Coronary artery (tissue), 2 donors: ENCODE measurements at regions not wholly inside any gene's neighbourhood (a gene's known extent, or its start where the extent isn't known, plus 50 kb on each side); places are given as distances from the start of the nearest gene placed in this dataset.

Experiments
- DNase-seq: peaks from one replicate; pipeline ENCODE4 v3.0.0-alpha.2; 2017; ENCODE audit warnings: low spot score
- H3K27ac ChIP-seq, 2 donors: fragments of 200-600 bp; sonication (generic); one replicate each; pipeline ENCODE4 v1.5.1; 2016 to 2019
- H3K4me3 ChIP-seq: fragments of 200-600 bp; sonication (generic); 2 replicates; pipeline ENCODE4 v1.5.1; 2016; ENCODE audit warnings: mild to moderate bottlenecking, moderate library complexity
- TF ChIP-seq, protein P1 (sequence below): fragments of 200-600 bp; sonication (generic); IDR thresholded peaks from one replicate; pipeline ENCODE4 v1.5.1; 2019; ENCODE audit warnings: antibody characterized with exemption

DNA sequence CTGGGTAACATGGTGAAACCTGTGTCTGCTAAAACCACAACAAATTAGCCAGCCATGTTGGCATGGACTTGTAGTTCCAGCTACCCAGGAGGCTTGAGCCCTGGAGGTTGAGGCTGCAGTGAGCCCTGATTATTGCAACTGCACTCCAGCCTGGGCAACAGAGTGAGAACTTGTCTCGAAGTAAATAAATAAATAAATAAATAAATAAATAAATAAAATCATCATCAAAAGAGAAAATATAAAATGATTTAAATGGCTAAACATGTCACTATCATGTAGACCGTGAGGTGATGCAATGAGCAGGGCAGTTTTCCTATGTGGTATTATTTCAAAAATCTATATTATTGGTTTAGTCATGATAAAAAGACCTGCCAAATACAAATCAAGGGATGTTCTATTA is 2074.3 kb downstream of the PCDH9 start:
- Histone ChIP-seq H3K27ac (no peak overlapping the region), H3K4me3 (no peak overlapping the region)
- TF ChIP-seq, protein P1, sequence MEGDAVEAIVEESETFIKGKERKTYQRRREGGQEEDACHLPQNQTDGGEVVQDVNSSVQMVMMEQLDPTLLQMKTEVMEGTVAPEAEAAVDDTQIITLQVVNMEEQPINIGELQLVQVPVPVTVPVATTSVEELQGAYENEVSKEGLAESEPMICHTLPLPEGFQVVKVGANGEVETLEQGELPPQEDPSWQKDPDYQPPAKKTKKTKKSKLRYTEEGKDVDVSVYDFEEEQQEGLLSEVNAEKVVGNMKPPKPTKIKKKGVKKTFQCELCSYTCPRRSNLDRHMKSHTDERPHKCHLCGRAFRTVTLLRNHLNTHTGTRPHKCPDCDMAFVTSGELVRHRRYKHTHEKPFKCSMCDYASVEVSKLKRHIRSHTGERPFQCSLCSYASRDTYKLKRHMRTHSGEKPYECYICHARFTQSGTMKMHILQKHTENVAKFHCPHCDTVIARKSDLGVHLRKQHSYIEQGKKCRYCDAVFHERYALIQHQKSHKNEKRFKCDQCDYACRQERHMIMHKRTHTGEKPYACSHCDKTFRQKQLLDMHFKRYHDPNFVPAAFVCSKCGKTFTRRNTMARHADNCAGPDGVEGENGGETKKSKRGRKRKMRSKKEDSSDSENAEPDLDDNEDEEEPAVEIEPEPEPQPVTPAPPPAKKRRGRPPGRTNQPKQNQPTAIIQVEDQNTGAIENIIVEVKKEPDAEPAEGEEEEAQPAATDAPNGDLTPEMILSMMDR: no peak
- no peak for DNase-seq

DNA sequence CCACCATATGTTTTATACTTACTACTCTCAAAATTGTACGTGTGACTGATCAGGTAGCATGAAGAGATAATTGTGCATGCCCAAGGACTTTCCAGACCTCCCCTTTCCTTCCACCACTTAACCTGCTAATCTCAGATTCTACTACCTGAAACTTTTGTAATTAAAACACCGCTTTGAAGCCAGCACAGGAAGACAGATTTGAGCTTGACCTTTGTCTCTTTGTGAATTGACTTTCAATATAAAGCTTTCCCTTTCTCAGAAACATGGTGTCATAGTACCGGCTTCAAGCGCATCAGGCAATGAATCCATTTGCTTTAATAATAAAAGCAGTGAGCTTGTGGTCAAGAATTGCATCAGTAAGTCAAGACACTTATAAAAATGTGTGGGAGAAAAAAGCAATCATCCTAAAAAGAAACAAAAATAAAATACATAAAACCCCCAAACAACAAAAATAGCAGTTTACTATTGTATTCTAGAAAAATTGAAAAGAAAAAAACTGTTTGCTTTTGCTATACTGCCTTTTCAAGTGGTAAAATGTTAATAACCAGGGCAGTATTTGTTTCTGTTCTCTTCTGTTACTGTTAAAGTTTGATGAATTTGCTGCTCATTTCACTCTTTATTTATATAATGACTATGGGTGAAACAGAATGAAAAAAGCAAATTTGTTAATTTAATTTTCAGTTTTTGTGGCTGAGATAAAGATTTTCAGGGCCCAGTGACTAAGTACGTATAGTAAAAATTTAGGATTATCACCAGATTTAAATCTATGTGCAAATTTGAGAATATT is 2075.3 kb downstream of the PCDH9 start:
- TF ChIP-seq, protein P1: no peak
- Histone ChIP-seq H3K4me3 (no peak overlapping the region), H3K27ac (no peak overlapping the region)
- no peak for DNase-seq

DNA sequence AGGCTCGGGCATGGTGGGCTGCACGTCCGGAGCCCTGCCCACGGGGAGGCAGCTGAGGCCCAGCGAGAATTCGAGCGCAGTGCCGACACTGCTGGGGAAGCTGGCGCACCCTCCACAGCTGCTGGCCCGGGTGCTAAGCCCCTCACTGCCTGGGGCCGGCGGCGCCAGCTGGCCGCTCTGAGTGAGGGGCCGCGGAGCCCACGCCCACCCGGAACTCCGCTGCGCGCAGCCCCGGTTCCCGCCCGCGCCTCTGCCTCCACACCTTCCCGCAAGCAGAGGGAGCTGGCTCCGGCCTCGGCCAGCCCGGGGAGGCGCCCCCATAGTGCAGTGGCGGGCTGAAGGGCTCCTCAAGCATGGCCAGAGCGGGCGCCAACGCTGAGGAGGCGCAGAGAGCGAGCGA is 2080.4 kb downstream of the PCDH9 start:
- no peak for DNase-seq
- TF ChIP-seq, protein P1: no peak
- Histone ChIP-seq H3K4me3 (no peak overlapping the region), H3K27ac (no peak overlapping the region)

DNA sequence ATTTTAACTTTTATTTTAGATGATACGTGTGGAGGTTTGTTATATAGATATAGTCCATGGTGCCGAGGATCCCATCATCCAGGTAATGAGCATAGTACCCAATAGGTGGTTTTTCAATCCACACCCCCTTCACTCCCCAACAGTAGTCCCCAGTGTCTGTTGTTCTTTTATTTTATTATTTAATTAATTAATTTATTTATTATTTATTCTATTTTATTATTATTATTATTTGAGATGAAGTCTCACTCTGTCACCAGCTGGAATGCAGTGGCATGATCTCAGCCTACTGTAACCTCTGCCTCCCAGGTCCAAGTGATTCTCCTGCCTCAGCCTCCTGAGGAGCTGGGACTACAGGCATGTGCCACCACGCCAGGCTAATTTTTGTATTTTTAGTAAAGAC is 2086.2 kb downstream of the PCDH9 start:
- TF ChIP-seq, protein P1: no peak
- H3K27ac ChIP-seq: no peak overlapping the region
- no peak overlapping the region for H3K4me3 ChIP-seq
- no peak for DNase-seq

DNA sequence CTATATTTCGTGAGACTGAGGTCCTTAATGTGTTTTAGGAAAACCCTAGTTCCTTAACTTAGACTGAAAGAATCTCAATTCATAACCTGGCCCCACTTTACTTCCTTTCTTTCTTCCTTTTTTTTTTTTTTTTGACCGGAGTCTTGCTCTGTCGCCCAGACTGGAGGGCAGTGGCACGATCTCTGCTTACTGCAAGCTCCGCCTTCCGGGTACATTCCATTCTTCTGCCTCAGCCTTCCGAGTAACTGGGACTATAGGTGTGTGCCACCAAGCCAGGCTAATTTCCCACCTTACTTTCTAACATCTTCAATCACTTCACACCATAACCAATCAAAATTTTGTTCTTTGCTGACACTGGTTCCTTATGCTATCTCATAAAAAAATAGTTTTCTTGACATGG is 2097.0 kb downstream of the PCDH9 start:
- Histone ChIP-seq H3K27ac (no peak overlapping the region), H3K4me3 (no peak overlapping the region)
- TF ChIP-seq, protein P1: no peak
- DNase-seq: no peak

DNA sequence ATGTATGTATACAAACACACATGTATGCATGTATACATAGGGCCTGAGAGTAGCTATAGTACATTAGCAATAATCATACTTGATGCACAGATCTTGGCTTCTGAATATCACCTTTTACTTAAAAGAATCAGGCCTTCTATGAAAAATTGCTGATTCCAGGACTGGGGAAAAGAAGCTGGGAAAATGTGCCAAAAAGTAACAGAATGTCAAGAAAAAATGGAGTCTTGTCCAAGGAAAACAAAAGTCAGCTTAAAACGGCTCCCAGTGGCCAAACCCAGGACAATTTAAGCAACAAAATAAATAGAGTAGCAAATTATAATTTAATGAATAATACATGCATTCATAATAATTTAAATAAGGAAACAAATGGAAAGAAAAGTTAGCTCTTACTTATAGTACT is 2104.9 kb downstream of the PCDH9 start:
- no peak for DNase-seq

DNA sequence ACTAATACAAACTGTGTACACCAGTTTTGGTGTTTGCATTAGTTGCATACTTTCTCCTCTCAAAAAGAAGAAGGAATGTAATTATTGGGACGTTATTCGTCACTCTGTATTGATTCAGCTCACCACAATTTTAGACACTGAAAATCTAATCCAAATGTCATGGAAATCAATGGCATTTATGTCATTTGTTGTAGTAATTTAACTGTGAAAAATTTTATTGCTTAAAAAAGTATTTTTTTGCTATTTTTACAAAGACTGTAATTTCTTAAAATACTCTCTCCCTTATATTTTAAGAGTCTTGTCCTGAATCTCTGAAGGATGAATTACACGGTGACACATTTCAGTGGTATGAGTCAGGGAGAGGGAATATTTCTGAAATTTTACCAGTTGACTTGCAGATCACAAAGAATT is 2117.6 kb downstream of the PCDH9 start:
- TF ChIP-seq, protein P1: no peak
- Histone ChIP-seq H3K4me3 (no peak overlapping the region), H3K27ac (no peak overlapping the region)
- DNase-seq: no peak

More for the DNA sequence above, 2104.9 kb downstream of the PCDH9 start:
- TF ChIP-seq, protein P1: no peak
- H3K4me3 ChIP-seq: no peak overlapping the region
- H3K27ac ChIP-seq: no peak overlapping the region
